Hypothalamus (tissue), 51 donors: ENCODE measurements at regions not wholly inside any gene's neighbourhood (a gene's known extent, or its start where the extent isn't known, plus 50 kb on each side); places are given as distances from the start of the nearest gene placed in this dataset.
"Not testable (repeated sequence)": the region's sequence is repeated elsewhere in the genome, so short reads cannot be mapped to it uniquely, and the experiment has no call there.

Source experiments
- DNase-seq, 51 donors: peaks; one replicate each; lab custom pipeline; 2025; lab: John Stamatoyannopoulos, UW

GRCh38 chr3:98644168-98644567 is 50.8 kb upstream of the CPOX start:
- DNase-seq: no peak

- no peak for DNase-seq
Measured at GRCh38 chr3:98645039-98645438, 51.6 kb upstream of the CPOX start.

GRCh38 chr3:98646680-98647079 is 53.3 kb upstream of the CPOX start:
- no peak for DNase-seq

- DNase-seq: no peak
Measured at GRCh38 chr3:98647197-98647596, 53.8 kb upstream of the CPOX start.

DNA sequence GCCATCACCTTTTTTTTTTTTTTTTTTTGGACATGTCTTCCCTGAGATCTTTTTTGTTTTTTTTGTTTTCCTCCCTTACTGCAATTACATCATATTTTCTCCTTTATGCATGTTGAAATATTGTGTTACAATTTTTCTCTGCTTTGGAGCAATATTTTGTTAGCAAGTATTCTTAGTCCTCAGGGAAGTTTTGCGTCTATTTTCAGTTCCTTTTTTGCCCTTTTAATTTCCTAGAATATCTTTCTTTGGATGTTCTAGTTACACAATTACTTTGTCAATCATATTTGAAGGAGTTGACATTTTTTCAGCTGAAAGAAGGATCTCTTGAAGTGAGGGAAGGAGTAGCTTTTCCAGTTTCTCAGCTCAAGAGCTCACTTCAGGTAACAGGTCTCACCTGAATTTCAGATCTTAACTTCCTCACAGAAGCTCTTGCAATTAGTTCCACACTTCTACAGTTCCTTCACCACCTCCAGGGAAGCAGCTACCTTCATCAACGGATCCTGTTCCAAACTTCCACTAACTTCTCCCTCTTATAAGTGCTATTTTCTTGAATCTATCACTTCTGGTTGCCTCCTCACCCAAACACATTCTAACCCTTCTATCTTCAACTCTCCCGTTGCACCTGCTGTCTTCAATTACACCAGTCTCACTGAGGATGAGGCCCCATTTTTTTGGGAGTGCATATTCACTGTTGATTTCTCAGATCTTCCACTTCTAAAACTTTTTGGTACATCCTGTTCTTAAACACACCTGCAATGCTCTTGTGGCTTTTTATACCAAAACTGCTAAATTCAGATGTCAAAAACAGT is 57.8 kb upstream of the CPOX start:
- no peak for DNase-seq

DNA sequence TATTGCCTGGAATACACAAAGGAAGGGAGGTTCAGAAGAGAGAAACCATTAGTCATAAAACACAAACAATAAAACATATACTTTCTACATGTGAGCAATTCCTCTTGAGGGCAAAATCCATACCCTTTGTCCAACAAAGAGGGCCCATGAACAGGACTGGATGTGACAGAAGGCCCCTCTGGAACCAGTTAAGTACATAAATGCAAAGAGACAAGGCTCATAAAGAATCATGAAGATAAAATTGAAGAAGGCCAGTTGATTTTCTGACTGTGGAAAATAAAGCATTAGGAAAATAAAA is 58.3 kb upstream of the CPOX start:
- no peak for DNase-seq

DNA sequence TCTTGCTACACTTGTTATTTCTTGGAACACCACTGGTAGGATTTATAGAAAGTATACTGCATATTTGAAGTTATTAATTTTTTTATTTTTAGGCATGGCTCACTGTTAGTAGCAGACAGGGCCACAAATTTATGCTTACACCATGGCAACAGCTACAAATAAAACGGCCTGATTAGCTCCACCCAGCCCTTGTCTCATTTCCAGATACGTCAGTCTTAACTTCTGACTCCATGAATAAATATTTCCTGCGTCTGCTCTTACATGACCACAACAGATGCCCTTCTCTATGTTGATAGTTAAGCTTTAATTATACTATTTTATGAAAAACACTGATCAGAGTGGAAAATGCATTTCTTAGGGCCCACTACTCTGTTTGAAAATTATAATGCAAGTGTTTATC is 62.3 kb upstream of the CPOX start:
- DNase-seq: no peak

GRCh38 chr3:98657457-98657856 is 64.0 kb upstream of the CPOX start:
- peak in 10 of 51 donors; percentile 1 to 31 (median 5) for DNase-seq

DNA sequence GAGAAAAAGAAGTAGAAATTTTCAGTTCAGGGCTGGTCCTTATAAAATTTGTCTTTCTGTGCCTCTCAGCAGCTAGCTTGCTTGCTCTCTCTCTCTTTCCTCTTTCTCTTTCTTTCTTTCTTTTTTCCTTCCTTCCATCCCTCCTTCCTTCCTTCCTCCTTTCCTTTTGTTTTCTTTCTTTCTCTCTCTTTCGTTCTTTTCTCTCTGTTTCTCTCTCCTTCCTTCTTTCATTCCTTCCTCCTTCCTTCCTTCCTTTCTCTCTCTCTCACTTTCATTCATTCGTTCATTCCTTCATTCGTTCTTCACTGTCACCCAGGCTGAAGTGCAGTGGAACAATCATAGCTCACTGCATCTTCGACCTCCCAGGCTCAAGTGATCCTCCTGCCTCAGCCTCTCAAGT is 69.3 kb upstream of the CPOX start:
- DNase-seq: no peak

GRCh38 chr3:98670020-98670419 is 76.6 kb upstream of the CPOX start:
- no peak for DNase-seq

DNA sequence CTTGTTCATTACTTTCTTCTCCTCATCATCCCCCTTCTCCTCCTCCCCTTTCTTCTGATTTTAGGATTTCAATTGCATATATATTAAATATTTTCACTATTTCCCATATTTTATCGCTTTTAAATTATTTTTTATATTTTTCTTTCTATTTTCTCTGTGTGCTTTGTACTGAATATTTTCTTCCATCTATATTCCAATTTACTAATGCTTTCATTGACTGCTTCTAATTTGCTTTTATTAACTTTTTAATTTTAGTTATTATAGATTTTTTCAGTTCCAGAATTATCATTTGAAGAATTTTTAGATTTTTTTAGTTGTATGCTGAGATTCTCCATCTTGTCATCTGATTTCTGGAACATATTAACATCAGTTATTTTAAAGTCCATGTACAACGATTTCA is 83.2 kb upstream of the ST3GAL6 start:
- DNase-seq: no peak

DNA sequence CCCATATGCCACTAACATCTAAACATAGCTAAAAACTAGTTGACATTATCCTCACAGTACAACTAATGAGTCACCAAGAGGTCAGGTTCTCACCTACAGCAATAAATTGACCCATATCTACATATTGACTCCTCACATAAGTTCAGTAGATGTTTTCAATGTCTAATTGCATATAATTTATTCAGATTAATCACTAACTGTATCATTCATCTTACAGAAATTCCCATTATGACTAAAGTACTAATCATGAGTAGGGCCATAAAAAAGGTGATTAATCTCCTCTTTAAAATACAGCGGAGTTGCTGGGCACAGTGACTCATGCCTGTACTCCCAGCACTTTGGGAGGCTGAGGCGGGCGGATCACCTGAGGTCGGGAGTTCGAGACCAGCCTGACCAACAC is 82.4 kb upstream of the ST3GAL6 start:
- no peak for DNase-seq

- no peak for DNase-seq
Measured at GRCh38 chr3:98681486-98681885, 81.7 kb upstream of the ST3GAL6 start.

- not testable (repeated sequence) for DNase-seq
Measured at GRCh38 chr3:98682391-98682790, 80.7 kb upstream of the ST3GAL6 start.

DNA sequence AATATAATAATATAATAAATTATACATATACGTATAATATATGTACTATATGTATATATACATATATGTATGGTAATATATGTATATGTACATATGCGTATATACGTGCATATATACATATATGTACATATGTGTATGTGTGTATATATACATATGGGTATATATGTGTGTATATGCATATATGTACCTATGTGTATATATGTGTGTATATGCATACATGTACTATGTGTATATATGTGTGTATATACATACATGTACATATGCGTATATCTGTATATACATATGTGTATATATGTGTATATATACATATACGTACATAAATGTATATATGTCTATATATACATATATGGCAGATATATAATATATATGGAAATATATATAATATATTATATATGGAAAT is 74.8 kb upstream of the ST3GAL6 start:
- DNase-seq: no peak

DNA sequence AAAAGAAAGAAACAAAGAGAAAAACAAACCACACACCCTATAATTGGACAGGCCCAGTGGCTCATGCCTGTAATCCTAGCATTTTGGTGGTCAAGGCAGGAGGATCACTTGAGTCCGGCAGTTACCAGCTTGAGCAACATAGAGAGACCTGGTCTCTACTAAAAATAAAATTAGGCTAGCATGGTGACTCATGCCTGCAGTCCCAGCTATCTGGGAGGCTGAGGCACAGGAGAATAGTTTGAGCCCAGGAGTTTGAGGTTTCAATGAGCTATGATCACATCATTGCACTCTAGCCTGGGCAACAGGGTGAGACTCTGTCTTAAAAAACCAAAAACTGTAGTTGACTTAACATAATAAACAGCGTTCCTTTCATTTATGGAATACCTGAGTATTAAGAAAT is 72.3 kb upstream of the ST3GAL6 start:
- no peak for DNase-seq

GRCh38 chr3:98691897-98692296 is 71.2 kb upstream of the ST3GAL6 start:
- DNase-seq: no peak

DNA sequence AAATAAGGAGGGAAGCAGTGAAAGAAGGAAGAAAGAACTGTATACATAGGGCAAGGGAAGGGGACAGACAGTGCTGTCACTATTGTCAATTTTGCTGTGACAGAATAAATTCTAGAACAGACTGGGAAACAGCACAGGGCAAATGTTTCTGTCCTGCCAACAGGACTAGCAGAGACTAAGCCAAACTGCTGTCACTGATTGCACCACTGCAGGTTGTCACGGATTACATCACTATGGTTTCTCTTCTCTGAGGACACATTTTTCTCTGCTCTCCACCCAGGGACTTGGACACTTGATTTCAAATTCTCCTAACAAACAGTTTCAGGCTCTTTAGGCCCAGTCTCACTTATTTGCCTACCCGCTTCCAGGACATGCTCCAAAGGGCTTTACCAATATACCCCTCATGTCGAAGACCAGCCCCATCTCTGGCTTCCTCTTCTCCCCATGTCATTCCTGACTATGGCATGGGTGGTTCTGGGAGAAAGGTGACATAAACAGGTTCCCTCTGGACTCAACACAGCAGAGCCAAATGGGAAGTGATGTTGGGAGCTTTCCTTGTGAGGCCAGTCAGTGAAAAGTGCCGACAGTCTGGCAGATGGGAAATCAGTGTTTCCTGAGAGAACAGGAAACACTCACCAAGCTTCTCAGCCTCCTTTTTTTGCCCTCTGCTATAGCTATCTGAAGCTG is 70.2 kb upstream of the ST3GAL6 start:
- peak in 1 of 51 donors; percentile 3 for DNase-seq

- no peak for DNase-seq
Measured at GRCh38 chr3:98695796-98696195, 67.3 kb upstream of the ST3GAL6 start.

- DNase-seq: not testable (repeated sequence)
Measured at GRCh38 chr3:98696296-98696695, 66.8 kb upstream of the ST3GAL6 start.

GRCh38 chr3:98697225-98697624 is 65.9 kb upstream of the ST3GAL6 start:
- DNase-seq: no peak

GRCh38 chr3:98699132-98699531 is 64.0 kb upstream of the ST3GAL6 start:
- no peak for DNase-seq
